Muscle of leg (tissue), 3 donors: ENCODE measurements at regions not wholly inside any gene's neighbourhood (a gene's known extent, or its start where the extent isn't known, plus 50 kb on each side); places are given as distances from the start of the nearest gene placed in this dataset.

Experiments used
- DNase-seq: peaks from one replicate; pipeline ENCODE4 v3.0.0; 2013
- H3K27ac ChIP-seq: one replicate; pipeline ENCODE4 v1.5.1; 2013; ENCODE audit warnings: mild to moderate bottlenecking, low read length, control low read depth
- H3K27me3 ChIP-seq: one replicate; pipeline ENCODE4 v1.6.1; 2013; ENCODE audit warnings: low read length; ENCODE audit not compliant: control insufficient read depth, insufficient read depth
- H3K36me3 ChIP-seq: one replicate; pipeline ENCODE4 v1.6.1; 2013; ENCODE audit warnings: low read length; ENCODE audit not compliant: control insufficient read depth, insufficient read depth
- H3K4me1 ChIP-seq: one replicate; pipeline ENCODE4 v1.6.1; 2013; ENCODE audit warnings: low read length; ENCODE audit not compliant: control insufficient read depth, insufficient read depth
- H3K4me3 ChIP-seq: one replicate; pipeline ENCODE4 v1.5.1; 2013; ENCODE audit warnings: low read length, control low read depth
- H3K9me3 ChIP-seq: replicated peaks from 2 replicates; pipeline ENCODE4 v1.6.1; 2013; ENCODE audit warnings: low read depth, low read length; ENCODE audit not compliant: control insufficient read depth
- WGBS: methylation state at CpG from one replicate; pipeline ENCODE4 v1.1.5; 2013; ENCODE audit warnings: missing lambda C conversion rate; ENCODE audit not compliant: insufficient coverage; 5-methylcytosine and 5-hydroxymethylcytosine counted together

DNA sequence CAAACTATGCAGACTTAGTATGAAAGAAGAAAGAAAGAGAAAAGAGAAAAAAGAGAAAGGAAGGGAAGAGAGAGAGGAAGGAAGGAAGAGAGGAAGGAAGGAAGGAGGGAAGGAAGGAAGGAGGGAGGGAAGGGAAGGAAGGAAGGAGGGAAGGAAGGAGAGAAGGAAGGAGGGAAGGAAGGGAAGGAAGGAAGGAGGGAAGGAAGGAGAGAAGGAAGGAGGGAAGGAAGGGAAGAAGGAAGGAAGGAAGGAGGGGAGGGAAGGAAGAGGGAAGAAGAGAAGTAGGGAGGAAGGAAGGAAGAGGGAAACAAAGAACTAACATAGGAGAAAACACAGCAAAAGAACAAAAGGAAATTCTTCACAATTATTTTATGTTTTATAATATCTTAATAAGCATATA is 502.1 kb downstream of the SOX6 start:
- Histone ChIP-seq H3K27me3 (no peaks in the 10 kb centered on the region), H3K9me3 (no peaks in the 10 kb centered on the region), H3K36me3 (no peaks in the 10 kb centered on the region), H3K4me1 (peaks cover 8% of the 10 kb centered on the region), H3K4me3 (no peak overlapping the region), H3K27ac (no peak overlapping the region)
- DNase-seq = no peak

GRCh38 chr11:15858881-15859280 is 497.5 kb downstream of the SOX6 start:
- no peaks in the 10 kb centered on the region for H3K4me1 ChIP-seq
- no peaks in the 10 kb centered on the region for H3K36me3 ChIP-seq
- DNase-seq = no peak
- no peak overlapping the region for H3K27ac ChIP-seq
- H3K9me3 ChIP-seq = no peaks in the 10 kb centered on the region
- H3K4me3 ChIP-seq = no peak overlapping the region
- no peaks in the 10 kb centered on the region for H3K27me3 ChIP-seq
- 84% methylated on average over 3 of the region's 3 CpGs for WGBS

- Histone ChIP-seq H3K9me3 (no peaks in the 10 kb centered on the region), H3K27me3 (no peaks in the 10 kb centered on the region), H3K27ac (no peak overlapping the region), H3K4me3 (no peak overlapping the region), H3K36me3 (no peaks in the 10 kb centered on the region), H3K4me1 (no peaks in the 10 kb centered on the region)
- DNase-seq = no peak
- 93% methylated on average over 2 of the region's 3 CpGs for whole genome bisulfite sequencing
Measured at GRCh38 chr11:15859411-15859810, 496.9 kb downstream of the SOX6 start.

GRCh38 chr11:15861256-15861655 is 495.1 kb downstream of the SOX6 start:
- DNase-seq = no peak
- Histone ChIP-seq H3K4me1 (no peaks in the 10 kb centered on the region), H3K9me3 (no peaks in the 10 kb centered on the region), H3K36me3 (no peaks in the 10 kb centered on the region), H3K27me3 (no peaks in the 10 kb centered on the region), H3K4me3 (no peak overlapping the region), H3K27ac (no peak overlapping the region)
- WGBS = 90% methylated on average over 1 of the region's 2 CpGs

DNA sequence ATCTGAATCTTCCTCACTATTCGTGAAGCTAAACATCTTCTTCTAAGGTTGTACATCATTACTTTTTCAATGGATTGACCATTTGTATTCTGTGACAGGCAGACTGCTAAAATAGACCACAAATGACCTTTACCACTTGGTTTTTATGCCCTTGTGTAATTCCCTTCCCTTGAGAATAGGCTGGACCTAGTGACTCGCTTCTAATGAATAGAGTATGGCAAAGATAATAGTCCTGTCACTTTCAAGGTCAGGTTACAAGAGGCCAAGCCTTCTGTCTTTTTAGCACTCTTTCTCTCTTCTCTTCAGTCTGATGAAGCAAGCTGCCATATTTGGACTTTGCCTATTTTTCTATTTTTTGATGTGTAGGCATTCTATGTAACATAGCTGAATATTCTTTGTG is 492.9 kb downstream of the SOX6 start:
- WGBS = no CpG with 5 or more reads among the region's 2 CpGs
- H3K36me3 ChIP-seq = no peaks in the 10 kb centered on the region
- no peak for DNase-seq

GRCh38 chr11:15864026-15864805 is 492.1 kb downstream of the SOX6 start:
- no peak overlapping the region for H3K27ac ChIP-seq
- H3K9me3 ChIP-seq = no peaks in the 10 kb centered on the region
- no peaks in the 10 kb centered on the region for H3K4me1 ChIP-seq
- no peaks in the 10 kb centered on the region for H3K27me3 ChIP-seq
- no peak for DNase-seq
- H3K4me3 ChIP-seq = no peak overlapping the region
- no peaks in the 10 kb centered on the region for H3K36me3 ChIP-seq
- no CpG with 5 or more reads among the region's 5 CpGs for WGBS

More for the DNA sequence above, 492.9 kb downstream of the SOX6 start:
- H3K9me3 ChIP-seq = no peaks in the 10 kb centered on the region
- H3K27me3 ChIP-seq = no peaks in the 10 kb centered on the region
- H3K4me1 ChIP-seq = no peaks in the 10 kb centered on the region
- H3K27ac ChIP-seq = no peak overlapping the region
- no peak overlapping the region for H3K4me3 ChIP-seq

DNA sequence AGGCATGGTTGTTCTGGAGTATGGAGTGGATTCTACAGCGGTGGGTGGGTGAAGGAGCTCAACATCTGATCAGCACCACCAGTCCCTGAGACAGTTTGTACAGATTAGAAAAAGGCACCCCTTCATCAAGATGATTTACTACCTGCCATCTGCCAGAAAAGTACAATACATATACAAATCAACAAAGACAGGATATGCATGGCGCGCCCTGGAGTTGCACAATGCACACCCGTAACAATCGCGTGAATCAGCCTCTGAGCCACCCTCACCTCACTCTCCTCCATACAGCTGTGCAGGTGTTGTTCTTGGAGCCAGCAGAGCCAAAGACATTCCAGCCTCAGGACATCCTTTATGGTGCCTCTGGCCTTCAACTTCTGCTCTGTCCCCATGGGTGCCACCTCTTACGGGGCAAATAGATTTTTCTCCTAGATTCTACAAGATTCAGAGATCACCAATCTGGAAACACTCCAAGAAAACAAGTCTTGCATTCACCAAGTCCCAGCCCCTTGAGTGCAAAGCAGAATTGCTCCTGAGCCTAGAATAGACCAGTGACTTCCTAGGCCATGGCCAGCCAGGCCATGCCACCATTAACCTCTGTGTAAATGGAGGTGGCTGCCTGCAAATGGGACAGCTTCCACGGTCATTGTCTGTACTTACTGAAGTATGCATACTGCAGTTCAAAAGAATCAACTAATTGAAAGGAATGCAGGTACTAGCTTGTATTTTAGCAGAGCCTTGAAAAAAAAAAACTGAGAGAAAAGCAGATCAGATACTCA is 490.9 kb downstream of the SOX6 start:
- no peak overlapping the region for H3K4me3 ChIP-seq
- DNase-seq = no peak
- no peak overlapping the region for H3K27ac ChIP-seq
- H3K9me3 ChIP-seq = no peaks in the 10 kb centered on the region
- WGBS = 87% methylated on average over 6 of the region's 8 CpGs
- no peaks in the 10 kb centered on the region for H3K27me3 ChIP-seq
- no peaks in the 10 kb centered on the region for H3K36me3 ChIP-seq
- H3K4me1 ChIP-seq = no peaks in the 10 kb centered on the region

DNA sequence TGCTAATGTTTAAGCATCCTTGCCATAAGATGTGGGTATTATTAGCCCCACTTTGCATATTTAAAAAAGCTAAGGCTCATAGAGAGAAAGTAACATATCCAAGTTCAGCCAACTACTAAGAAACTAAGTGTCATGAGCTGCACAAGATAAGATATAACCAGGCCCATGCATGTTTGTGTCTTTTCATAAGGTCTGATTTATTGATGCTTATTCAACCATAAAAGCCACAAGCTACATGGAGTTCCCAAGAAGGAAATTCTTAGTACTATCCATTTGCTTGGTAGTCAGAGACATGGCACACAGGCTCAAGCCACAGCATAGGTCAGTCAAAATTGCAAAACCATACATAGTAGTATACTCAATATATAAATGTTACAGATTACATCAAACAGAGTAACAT is 488.5 kb downstream of the SOX6 start:
- no peaks in the 10 kb centered on the region for H3K27me3 ChIP-seq
- H3K4me3 ChIP-seq = no peak overlapping the region
- no peaks in the 10 kb centered on the region for H3K4me1 ChIP-seq
- no peak overlapping the region for H3K27ac ChIP-seq
- DNase-seq = no peak
- H3K9me3 ChIP-seq = no peaks in the 10 kb centered on the region
- no peaks in the 10 kb centered on the region for H3K36me3 ChIP-seq

- H3K27me3 ChIP-seq = no peaks in the 10 kb centered on the region
- 84% methylated on average over 2 of the region's 4 CpGs for WGBS
- no peak overlapping the region for H3K4me3 ChIP-seq
- H3K9me3 ChIP-seq = no peaks in the 10 kb centered on the region
- no peaks in the 10 kb centered on the region for H3K4me1 ChIP-seq
- H3K27ac ChIP-seq = no peak overlapping the region
- DNase-seq = no peak
- H3K36me3 ChIP-seq = no peaks in the 10 kb centered on the region
Measured at GRCh38 chr11:15870911-15871310, 485.4 kb downstream of the SOX6 start.

DNA sequence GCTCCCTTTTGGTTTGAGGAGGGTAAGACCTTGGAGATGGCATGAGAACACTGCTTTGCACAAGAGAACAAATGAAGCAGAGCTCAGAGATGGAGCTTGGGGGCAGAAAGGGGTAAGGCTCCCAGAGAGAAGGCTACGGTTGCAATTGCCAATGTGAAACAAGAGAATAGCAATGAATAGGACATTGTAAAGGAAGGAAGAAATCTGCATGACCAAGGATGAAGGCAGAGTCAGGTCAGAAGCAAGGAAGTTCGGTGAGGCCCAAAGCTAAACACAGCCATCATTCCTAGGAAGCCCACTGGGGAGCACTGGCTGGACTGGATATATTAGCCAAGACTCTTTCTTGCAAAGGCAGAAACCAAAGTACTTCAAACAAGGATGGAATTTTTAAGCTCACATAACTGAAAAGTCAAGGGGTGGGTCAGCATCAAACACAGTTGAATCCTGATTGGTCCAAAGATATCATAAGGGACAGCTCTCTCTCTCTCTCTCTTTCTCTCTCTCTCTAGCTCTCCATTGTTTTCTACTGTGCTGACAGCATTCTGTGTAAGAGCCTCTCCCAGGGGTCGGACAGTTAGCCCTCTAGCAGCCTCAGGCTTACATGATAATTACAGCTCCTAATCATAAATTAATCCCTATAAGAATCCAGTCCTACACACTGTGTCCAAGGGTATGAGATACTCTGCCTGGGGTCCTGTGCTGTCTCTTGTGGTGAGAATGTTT is 484.3 kb downstream of the SOX6 start:
- Histone ChIP-seq H3K4me3 (no peak overlapping the region), H3K9me3 (no peaks in the 10 kb centered on the region), H3K27me3 (no peaks in the 10 kb centered on the region), H3K27ac (no peak overlapping the region), H3K36me3 (no peaks in the 10 kb centered on the region), H3K4me1 (no peaks in the 10 kb centered on the region)
- no peak for DNase-seq
- WGBS = 59% methylated on average over 2 of the region's 3 CpGs
